NK-92 treated with Interleukin-12 subunit alpha and Interleukin-12 subunit beta, amount 100 ng/mL, for 24 hours (cell line): ENCODE measurements at regions not wholly inside any gene's neighbourhood (a gene's known extent, or its start where the extent isn't known, plus 50 kb on each side); places are given as distances from the start of the nearest gene placed in this dataset.

ENCODE experiments used
- DNase-seq: peaks from one replicate; lab custom pipeline; 2025; lab: John Stamatoyannopoulos, UW

GRCh38 chrX:39984191-39984956 is 113.4 kb downstream of the BCOR start:
- DNase-seq: no peak

- DNase-seq: no peak
Measured at GRCh38 chrX:39985071-39985470, 112.7 kb downstream of the BCOR start.

- DNase-seq: no peak
Measured at GRCh38 chrX:39985551-39985950, 112.2 kb downstream of the BCOR start.

GRCh38 chrX:39988496-39988895 is 109.3 kb downstream of the BCOR start:
- no peak for DNase-seq

GRCh38 chrX:39990388-39990787 is 107.4 kb downstream of the BCOR start:
- DNase-seq: no peak

- no peak for DNase-seq
Measured at GRCh38 chrX:39992300-39992699, 105.5 kb downstream of the BCOR start.

- no peak for DNase-seq
Measured at GRCh38 chrX:39995457-39995856, 102.3 kb downstream of the BCOR start.

- DNase-seq: no peak
Measured at GRCh38 chrX:39996536-39996935, 101.2 kb downstream of the BCOR start.

- DNase-seq: no peak
Measured at GRCh38 chrX:39998636-39999406, 98.9 kb downstream of the BCOR start.
